A549 (cell line): ENCODE measurements at regions not wholly inside any gene's neighbourhood (a gene's known extent, or its start where the extent isn't known, plus 50 kb on each side); places are given as distances from the start of the nearest gene placed in this dataset.

ENCODE experiments used
- CEBPB ChIP-seq, 2 experiments: fragments of >200 bp in 1 of 2; sonication (Bioruptor Twin) in 1 of 2; formaldehyde crosslinking in 1 of 2; IDR thresholded peaks; 2 replicates each; pipeline ENCODE4 v1.6.1; 2012 to 2016
- CHD2 ChIP-seq: fragments of 150-350 bp; IDR thresholded peaks from 2 replicates; pipeline ENCODE4 v1.6.1; 2014; ENCODE audit warnings: low read length; ENCODE audit not compliant: partially characterized antibody
- CHD4 ChIP-seq: fragments of 200-600 bp; sonication (generic); IDR thresholded peaks from 2 replicates; pipeline ENCODE4 v1.6.1; 2016; ENCODE audit warnings: antibody characterized with exemption, mild to moderate bottlenecking, borderline replicate concordance
- CTCF ChIP-seq: fragments of >200 bp; sonication (Bioruptor Twin); formaldehyde crosslinking; IDR thresholded peaks from 3 replicates; pipeline ENCODE4 v1.5.1; 2016
- EP300 ChIP-seq, 2 experiments: fragments of >200 bp; sonication (Bioruptor Twin); formaldehyde crosslinking; IDR thresholded peaks; 2 replicates in 1 of 2; 3 replicates in 1 of 2; pipeline ENCODE4 v1.6.1; 2016 to 2017
- HOXA7 ChIP-seq: fragments of 250-450 bp; sonication (Bioruptor Pico); IDR thresholded peaks from 2 replicates; pipeline ENCODE4 v1.5.0; 2020; ENCODE audit warnings: mild to moderate bottlenecking, moderate library complexity
- JUN ChIP-seq, 2 experiments: fragments of >200 bp; sonication (Bioruptor Twin); formaldehyde crosslinking; IDR thresholded peaks; 2 replicates in 1 of 2; 3 replicates in 1 of 2; pipeline ENCODE4 v1.6.1; 2016 to 2017
- MYC ChIP-seq: IDR thresholded peaks from 2 replicates; pipeline ENCODE4 v1.6.1; 2012; ENCODE audit warnings: mild to moderate bottlenecking, inconsistent platforms, low read length, improper control_type of control experiment, borderline replicate concordance
- POLR2A ChIP-seq: IDR thresholded peaks from 2 replicates; pipeline ENCODE4 v1.6.1; 2012; ENCODE audit warnings: mild to moderate bottlenecking, low read length
- POLR2AphosphoS2 ChIP-seq: conservative IDR thresholded peaks from 2 replicates; pipeline ENCODE4 v1.6.1; 2012; ENCODE audit warnings: low read length, improper control_type of control experiment, inconsistent platforms
- REST ChIP-seq: fragments of 200-600 bp; sonication (generic); IDR thresholded peaks from 2 replicates; pipeline ENCODE4 v1.6.1; 2016; ENCODE audit warnings: antibody characterized with exemption, mild to moderate bottlenecking, moderate library complexity
- RNF2 ChIP-seq: fragments of 200-600 bp; sonication (generic); IDR thresholded peaks from 2 replicates; pipeline ENCODE4 v1.6.1; 2016; ENCODE audit warnings: low read depth, mild to moderate bottlenecking, antibody characterized with exemption, moderate library complexity, borderline replicate concordance
- SREBF2 ChIP-seq: fragments of 450-650 bp; IDR thresholded peaks from 2 replicates; pipeline ENCODE4 v1.6.1; 2014; ENCODE audit warnings: mild to moderate bottlenecking, moderate library complexity

- TF ChIP-seq CTCF (no peak), HOXA7 (CRISPR knock-in tag) (no peak), CEBPB (IDR thresholded peaks at IDR 0.05) (no peak; a peak in 1 of 4 replicates), REST (no peak), CHD4 (no peak), SREBF2 (no peak), POLR2AphosphoS2 (no peak), MYC (no peak), EP300 (IDR thresholded peaks at IDR 0.05) (no peak), JUN (IDR thresholded peaks at IDR 0.05) (no peak), POLR2A (no peak), CHD2 (no peak), RNF2 (no peak)
Observed at GRCh38 chr5:57839025-57839424, 356.4 kb upstream of the ACTBL2 start.
